VCaP (cell line): ENCODE measurements at regions not wholly inside any gene's neighbourhood (a gene's known extent, or its start where the extent isn't known, plus 50 kb on each side); places are given as distances from the start of the nearest gene placed in this dataset.
A peak's percentile ranks its signal among the peaks of the same experiment; 100 is the strongest.

Experiments
- H3K27ac ChIP-seq: fragments of 450-650 bp; 2 replicates; pipeline ENCODE4 v1.5.1; 2017
- CTCF ChIP-seq: fragments of 450-650 bp; conservative IDR thresholded peaks from 2 replicates; pipeline ENCODE4 v1.5.1; 2017; ENCODE audit warnings: mild to moderate bottlenecking, moderate library complexity

GRCh38 chr19:30202060-30202600, 170.1 kb upstream of the ZNF536 start:
- no peak overlapping the region for H3K27ac ChIP-seq
- TF ChIP-seq CTCF = no peak

- TF ChIP-seq CTCF = no peak
- H3K27ac ChIP-seq = no peak overlapping the region
Observed at GRCh38 chr19:30204721-30205120, 167.5 kb upstream of the ZNF536 start.

GRCh38 chr19:30206187-30206586, 166.0 kb upstream of the ZNF536 start:
- no peak for TF ChIP-seq CTCF
- H3K27ac ChIP-seq = no peak overlapping the region

- no peak for TF ChIP-seq CTCF
- H3K27ac ChIP-seq = no peak overlapping the region
Observed at GRCh38 chr19:30207357-30207756, 164.8 kb upstream of the ZNF536 start.

- TF ChIP-seq CTCF = no peak
- no peak overlapping the region; the same call in 1 of the 2 replicates for H3K27ac ChIP-seq
Observed at GRCh38 chr19:30208436-30209060, 163.6 kb upstream of the ZNF536 start.

- peak overlapping the region; percentile 70 for H3K27ac ChIP-seq
- TF ChIP-seq CTCF = no peak
Observed at GRCh38 chr19:30209617-30210600, 162.3 kb upstream of the ZNF536 start.

- peak overlapping the region; percentile 95; the same call in 1 of the 2 replicates for H3K27ac ChIP-seq
- TF ChIP-seq CTCF = no peak
Observed at GRCh38 chr19:30212574-30212973, 159.6 kb upstream of the ZNF536 start.
